GM06990 (cell line): ENCODE measurements at regions not wholly inside any gene's neighbourhood (a gene's known extent, or its start where the extent isn't known, plus 50 kb on each side); places are given as distances from the start of the nearest gene placed in this dataset.

Experiments used
- DNase-seq: peaks from one replicate; pipeline ENCODE4 v3.0.0-alpha.2; 2011; ENCODE audit not compliant: insufficient read length; ENCODE audit errors: extremely low read depth
- H3K27me3 ChIP-seq: replicated peaks from 2 replicates; pipeline ENCODE4 v1.6.0; 2011; ENCODE audit warnings: low read length; ENCODE audit not compliant: control insufficient read depth, insufficient read depth
- H3K36me3 ChIP-seq: 2 replicates; pipeline ENCODE4 v1.5.1; 2011; ENCODE audit warnings: low read length; ENCODE audit not compliant: control insufficient read depth, insufficient read depth
- H3K4me3 ChIP-seq: replicated peaks from 2 replicates; pipeline ENCODE4 v1.5.1; 2011; ENCODE audit warnings: low read depth, mild to moderate bottlenecking, control low read depth, low read length
- CTCF ChIP-seq: IDR thresholded peaks from 2 replicates; pipeline ENCODE4 v1.5.1; 2011; ENCODE audit warnings: low read length, control low read depth, mild to moderate bottlenecking, inconsistent platforms; ENCODE audit not compliant: insufficient read depth, poor library complexity, severe bottlenecking

- Histone ChIP-seq H3K36me3 (no peaks in the 10 kb centered on the region), H3K4me3 (no peak overlapping the region), H3K27me3 (no peaks in the 10 kb centered on the region; the same call in 1 of the 2 replicates)
- TF ChIP-seq CTCF: no peak
- DNase-seq: no peak
These were observed 175.5 kb upstream of the KLF4 start for GRCh38 chr9:107665057-107665456.

GRCh38 chr9:107660976-107661375, 171.4 kb upstream of the KLF4 start:
- H3K4me3 ChIP-seq: no peak overlapping the region
- no peaks in the 10 kb centered on the region for H3K36me3 ChIP-seq
- DNase-seq: no peak
- H3K27me3 ChIP-seq: no peaks in the 10 kb centered on the region; the same call in 1 of the 2 replicates
- no peak for TF ChIP-seq CTCF

GRCh38 chr9:107653263-107653821, 163.8 kb upstream of the KLF4 start:
- no peak for TF ChIP-seq CTCF
- H3K4me3 ChIP-seq: no peak overlapping the region
- H3K36me3 ChIP-seq: no peaks in the 10 kb centered on the region
- no peaks in the 10 kb centered on the region for H3K27me3 ChIP-seq
- DNase-seq: no peak

GRCh38 chr9:107650995-107651394, 161.4 kb upstream of the KLF4 start:
- DNase-seq: no peak
- no peak overlapping the region for H3K4me3 ChIP-seq
- no peaks in the 10 kb centered on the region for H3K36me3 ChIP-seq
- no peak for TF ChIP-seq CTCF
- no peaks in the 10 kb centered on the region for H3K27me3 ChIP-seq

GRCh38 chr9:107650321-107650720, 160.8 kb upstream of the KLF4 start:
- no peaks in the 10 kb centered on the region for H3K27me3 ChIP-seq
- no peak overlapping the region for H3K4me3 ChIP-seq
- TF ChIP-seq CTCF: no peak
- DNase-seq: no peak
- H3K36me3 ChIP-seq: no peaks in the 10 kb centered on the region

- DNase-seq: no peak
These were observed 158.7 kb upstream of the KLF4 start for GRCh38 chr9:107648153-107648715.

More at GRCh38 chr9:107648153-107648715, 158.7 kb upstream of the KLF4 start:
- Histone ChIP-seq H3K36me3 (no peaks in the 10 kb centered on the region), H3K27me3 (no peaks in the 10 kb centered on the region), H3K4me3 (no peak overlapping the region)
- TF ChIP-seq CTCF: no peak
